Mesothelial cell of epicardium (in vitro differentiated cells): ENCODE measurements at regions not wholly inside any gene's neighbourhood (a gene's known extent, or its start where the extent isn't known, plus 50 kb on each side); places are given as distances from the start of the nearest gene placed in this dataset.
"Not testable (repeated sequence)": the region's sequence is repeated elsewhere in the genome, so short reads cannot be mapped to it uniquely, and the experiment has no call there.

Experiments used
- DNase-seq, 2 experiments: peaks; one replicate each; pipeline ENCODE4 v3.0.0; 2021; ENCODE audit warnings: low spot score in 2 of 2; ENCODE audit not compliant: unreplicated experiment in 2 of 2
- H3K27ac Mint-ChIP-seq: 2 replicates; pipeline ENCODE4 v1.8.0; 2021; ENCODE audit warnings: mixed read lengths
- H3K27me3 Mint-ChIP-seq: 2 replicates; pipeline ENCODE4 v1.8.0; 2021; ENCODE audit warnings: low read depth, mixed read lengths
- H3K36me3 Mint-ChIP-seq: 2 replicates; pipeline ENCODE4 v1.8.0; 2021; ENCODE audit warnings: mixed read lengths
- H3K4me1 Mint-ChIP-seq: 2 replicates; pipeline ENCODE4 v1.8.0; 2021; ENCODE audit warnings: mixed read lengths
- H3K4me3 Mint-ChIP-seq: 2 replicates; pipeline ENCODE4 v1.8.0; 2021; ENCODE audit warnings: mild to moderate bottlenecking, moderate library complexity, mixed read lengths
- H3K9me3 Mint-ChIP-seq: 2 replicates; pipeline ENCODE4 v1.8.0; 2021; ENCODE audit warnings: mixed read lengths

- not testable (repeated sequence) for H3K4me3 Mint-ChIP-seq, H3K27me3 Mint-ChIP-seq, H3K36me3 Mint-ChIP-seq, DNase-seq, H3K4me1 Mint-ChIP-seq, H3K9me3 Mint-ChIP-seq, H3K27ac Mint-ChIP-seq
These were observed 260.2 kb downstream of the BCL2L11 start for GRCh38 chr2:111380733-111381439.

DNA sequence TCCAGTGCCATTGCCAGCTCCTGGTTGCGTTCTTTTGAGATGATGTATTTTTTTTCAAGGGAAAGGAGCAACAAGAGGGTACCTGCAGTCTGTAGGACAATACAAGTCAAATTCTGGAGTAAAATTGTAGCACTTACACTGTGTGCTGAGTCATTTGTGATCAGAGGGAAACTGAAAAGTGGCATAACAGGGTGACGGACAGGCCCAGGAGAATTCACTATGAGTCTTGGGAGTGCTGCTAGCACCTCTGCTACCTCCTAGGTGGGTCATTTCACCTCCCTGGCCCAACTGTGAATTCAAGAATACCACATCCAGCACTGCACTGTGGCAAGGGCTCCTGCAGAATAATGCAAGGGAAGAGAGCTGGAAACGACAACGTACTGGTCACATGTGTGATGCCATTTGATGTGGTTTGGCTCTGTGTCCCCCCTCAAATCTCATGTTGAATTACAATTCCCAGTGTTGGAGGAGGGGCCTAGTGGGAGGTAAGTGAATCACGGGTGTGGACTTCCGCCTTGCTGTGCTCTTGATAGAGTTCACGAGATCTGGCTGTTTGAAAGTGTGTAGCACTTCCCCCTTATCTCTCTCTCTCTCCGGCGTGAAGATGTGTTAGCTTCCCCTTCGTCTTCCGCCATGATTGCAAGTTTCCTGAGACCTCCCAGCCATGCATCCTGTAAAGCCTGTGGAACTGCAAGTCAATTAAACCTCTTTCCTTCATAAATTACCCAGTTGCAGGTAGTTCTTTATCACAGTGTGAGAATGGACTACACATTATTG lies 261.0 kb downstream of the BCL2L11 start:
- not testable (repeated sequence) for H3K27ac Mint-ChIP-seq, H3K27me3 Mint-ChIP-seq, H3K4me3 Mint-ChIP-seq, H3K9me3 Mint-ChIP-seq, H3K36me3 Mint-ChIP-seq, H3K4me1 Mint-ChIP-seq, DNase-seq

GRCh38 chr2:111382507-111382906 lies 261.8 kb downstream of the BCL2L11 start:
- not testable (repeated sequence) for H3K27ac Mint-ChIP-seq, H3K9me3 Mint-ChIP-seq, H3K4me3 Mint-ChIP-seq, H3K36me3 Mint-ChIP-seq, H3K27me3 Mint-ChIP-seq, DNase-seq, H3K4me1 Mint-ChIP-seq

GRCh38 chr2:111383311-111383710 lies 262.6 kb downstream of the BCL2L11 start:
- not testable (repeated sequence) for H3K36me3 Mint-ChIP-seq, H3K4me1 Mint-ChIP-seq, H3K27me3 Mint-ChIP-seq, H3K27ac Mint-ChIP-seq, H3K4me3 Mint-ChIP-seq, H3K9me3 Mint-ChIP-seq, DNase-seq

DNA sequence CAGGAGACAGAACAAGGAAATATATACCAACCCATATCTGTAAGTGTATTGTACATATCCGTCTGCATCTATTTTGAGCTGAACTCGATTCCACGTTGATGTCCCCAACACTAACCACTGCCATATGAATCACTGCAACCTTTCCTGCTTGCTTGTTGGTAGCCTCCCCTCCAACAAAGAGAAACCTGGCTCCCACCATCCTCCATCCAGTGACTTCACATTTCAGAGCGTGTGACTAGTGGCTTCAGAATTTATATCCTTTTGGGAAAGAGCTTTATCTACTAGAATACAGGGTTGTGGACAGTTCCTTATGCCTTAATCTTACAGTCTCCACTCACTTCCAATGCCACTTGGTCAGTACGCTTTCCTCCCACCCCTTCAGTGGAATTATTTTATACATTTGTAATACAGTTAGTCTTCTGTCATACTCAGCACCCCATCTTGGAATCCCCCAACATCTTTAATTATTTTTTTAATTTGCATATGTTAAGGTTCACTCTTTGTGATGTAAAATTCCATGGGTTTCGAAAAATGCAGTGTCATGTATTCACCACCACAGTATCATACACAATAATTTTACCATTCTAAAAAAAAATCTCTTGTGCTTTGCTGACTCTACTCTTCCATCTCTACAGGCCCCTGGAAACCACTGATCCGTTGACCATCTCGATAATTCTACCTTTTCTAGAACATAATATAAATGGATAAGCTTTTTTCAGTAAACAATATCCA lies 264.7 kb downstream of the BCL2L11 start:
- DNase-seq, H3K4me3 Mint-ChIP-seq, H3K36me3 Mint-ChIP-seq, H3K27me3 Mint-ChIP-seq, H3K4me1 Mint-ChIP-seq, H3K27ac Mint-ChIP-seq, H3K9me3 Mint-ChIP-seq: not testable (repeated sequence)

DNA sequence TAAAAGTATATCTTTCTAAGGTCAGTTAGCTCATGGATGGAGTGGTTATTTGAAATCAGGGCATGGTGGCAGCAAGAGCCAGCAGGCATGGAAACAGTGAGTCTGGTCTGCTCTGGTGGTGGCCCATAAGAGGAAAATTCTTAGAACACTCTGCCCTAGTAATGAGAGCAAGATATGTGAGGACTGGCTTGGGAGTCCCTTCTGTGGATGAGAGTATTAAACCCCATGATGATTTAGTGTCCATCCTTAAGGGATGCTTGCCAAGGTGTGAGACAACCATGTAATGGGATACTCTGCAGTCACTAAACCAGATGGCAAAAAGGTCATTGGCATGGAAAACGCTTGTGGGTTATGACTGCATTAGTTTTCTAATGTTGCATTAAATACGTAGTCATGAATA lies 269.9 kb downstream of the BCL2L11 start:
- H3K4me1 Mint-ChIP-seq, H3K27ac Mint-ChIP-seq, H3K36me3 Mint-ChIP-seq, DNase-seq, H3K27me3 Mint-ChIP-seq, H3K4me3 Mint-ChIP-seq, H3K9me3 Mint-ChIP-seq: not testable (repeated sequence)

GRCh38 chr2:111395350-111396128 lies 274.8 kb downstream of the BCL2L11 start:
- H3K4me1 Mint-ChIP-seq, H3K4me3 Mint-ChIP-seq, H3K27me3 Mint-ChIP-seq, H3K36me3 Mint-ChIP-seq, H3K9me3 Mint-ChIP-seq: not testable (repeated sequence)
- DNase-seq, result peak in 1 of 2 experiments; percentile 23
- H3K27ac Mint-ChIP-seq, result peak overlapping the region; percentile 66

DNA sequence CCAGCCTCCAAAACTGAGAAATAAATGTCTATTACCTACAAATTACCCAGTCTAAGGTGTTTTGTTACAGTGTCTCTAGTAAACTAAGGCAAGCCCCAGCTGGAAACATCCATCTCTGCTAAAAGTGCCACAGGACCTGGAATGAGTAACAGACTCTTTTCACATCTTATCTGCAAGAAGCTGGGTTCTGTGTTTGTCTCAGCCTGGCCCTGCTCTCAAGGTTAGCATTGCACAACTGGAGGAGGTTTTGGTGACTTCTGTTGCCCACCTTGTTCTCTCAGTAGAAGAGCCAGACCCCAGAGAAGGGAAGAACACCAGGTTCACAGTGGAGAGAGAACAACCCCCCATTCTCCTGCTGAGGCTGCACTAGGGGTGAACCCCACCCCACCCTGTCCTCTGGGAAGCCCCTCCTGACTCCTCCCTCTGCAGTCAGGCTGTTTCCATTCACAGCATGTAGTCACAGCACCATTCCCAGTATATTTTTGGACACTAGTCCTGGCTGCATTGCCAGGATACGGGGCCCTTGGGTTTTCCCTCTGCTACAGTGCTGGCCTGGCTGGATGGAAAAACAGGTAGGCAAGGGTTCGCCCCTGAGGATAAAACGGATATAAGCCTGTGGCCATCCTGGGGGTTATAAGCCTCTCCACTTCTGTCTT lies 280.0 kb downstream of the BCL2L11 start:
- H3K36me3 Mint-ChIP-seq, H3K4me3 Mint-ChIP-seq, H3K9me3 Mint-ChIP-seq, H3K27me3 Mint-ChIP-seq, H3K4me1 Mint-ChIP-seq, H3K27ac Mint-ChIP-seq, DNase-seq: not testable (repeated sequence)

GRCh38 chr2:111401270-111402140 lies 280.8 kb downstream of the BCL2L11 start:
- not testable (repeated sequence) for H3K36me3 Mint-ChIP-seq, H3K27me3 Mint-ChIP-seq, H3K4me1 Mint-ChIP-seq

DNA sequence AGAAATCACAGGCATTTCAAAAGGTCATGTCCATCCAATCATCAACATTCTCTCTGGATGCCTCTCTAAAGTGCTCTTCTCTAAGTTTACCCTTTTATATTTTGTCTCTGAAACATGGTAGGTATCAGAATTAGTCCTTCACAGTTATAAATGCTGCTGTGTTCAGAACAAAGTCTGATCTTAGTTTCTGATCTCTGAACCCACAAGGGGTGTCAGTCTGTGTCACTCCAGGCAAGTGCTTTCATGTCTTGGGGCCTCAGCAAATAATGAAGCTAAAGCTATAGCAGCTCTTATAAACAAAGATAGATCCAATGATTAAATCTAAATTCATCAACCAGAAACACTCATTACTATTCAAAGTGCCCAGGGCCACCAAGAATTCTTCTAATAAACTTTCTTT lies 281.7 kb downstream of the BCL2L11 start:
- not testable (repeated sequence) for H3K36me3 Mint-ChIP-seq, H3K9me3 Mint-ChIP-seq, H3K27me3 Mint-ChIP-seq, DNase-seq, H3K4me3 Mint-ChIP-seq, H3K27ac Mint-ChIP-seq, H3K4me1 Mint-ChIP-seq

More at GRCh38 chr2:111401270-111402140, 280.8 kb downstream of the BCL2L11 start:
- H3K4me3 Mint-ChIP-seq, H3K9me3 Mint-ChIP-seq, H3K27ac Mint-ChIP-seq, DNase-seq: not testable (repeated sequence)

- H3K27ac Mint-ChIP-seq, H3K27me3 Mint-ChIP-seq, H3K4me3 Mint-ChIP-seq, DNase-seq, H3K4me1 Mint-ChIP-seq, H3K36me3 Mint-ChIP-seq, H3K9me3 Mint-ChIP-seq: not testable (repeated sequence)
These were observed 282.6 kb downstream of the BCL2L11 start for GRCh38 chr2:111403287-111403686.

DNA sequence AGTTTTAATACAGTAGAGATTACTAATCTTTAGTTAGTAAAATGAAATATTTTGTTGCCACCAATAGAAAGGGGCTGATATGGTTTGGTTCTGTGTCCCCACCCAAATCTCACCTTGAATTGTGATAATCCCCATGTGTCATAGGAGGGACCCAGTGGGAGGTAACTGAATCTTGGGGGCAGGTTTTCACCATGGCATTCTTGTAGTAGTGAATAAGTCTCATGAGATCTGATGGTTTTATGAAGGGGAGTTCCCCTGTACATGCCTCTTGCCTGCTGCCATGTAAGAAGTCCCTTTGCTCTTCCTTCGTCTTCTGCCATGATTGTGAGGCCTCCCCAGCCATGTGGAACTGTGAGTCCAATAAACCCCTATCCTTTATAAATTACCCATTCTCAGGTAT lies 285.9 kb downstream of the BCL2L11 start:
- H3K4me1 Mint-ChIP-seq, H3K4me3 Mint-ChIP-seq, H3K27ac Mint-ChIP-seq, H3K36me3 Mint-ChIP-seq, H3K27me3 Mint-ChIP-seq, H3K9me3 Mint-ChIP-seq, DNase-seq: not testable (repeated sequence)
